Ishikawa (cell line): ENCODE measurements at regions not wholly inside any gene's neighbourhood (a gene's known extent, or its start where the extent isn't known, plus 50 kb on each side); places are given as distances from the start of the nearest gene placed in this dataset.

Experiments used
- CEBPB ChIP-seq: IDR thresholded peaks from 2 replicates; pipeline ENCODE4 v1.6.1; 2012
- CREB1 ChIP-seq: IDR thresholded peaks from 2 replicates; pipeline ENCODE4 v1.6.1; 2012; ENCODE audit warnings: low read depth
- EGR1 ChIP-seq: IDR thresholded peaks from 2 replicates; pipeline ENCODE4 v1.6.1; 2012
- EP300 ChIP-seq: IDR thresholded peaks from 2 replicates; pipeline ENCODE4 v1.6.1; 2012; ENCODE audit warnings: borderline replicate concordance
- FOXM1 ChIP-seq: IDR thresholded peaks from 2 replicates; pipeline ENCODE4 v1.6.1; 2012; ENCODE audit warnings: low read depth, borderline replicate concordance
- NFIC ChIP-seq: IDR thresholded peaks from 2 replicates; pipeline ENCODE4 v1.6.1; 2012
- RAD21 ChIP-seq: IDR thresholded peaks from 2 replicates; pipeline ENCODE4 v1.6.1; 2012; ENCODE audit warnings: low read depth
- TAF1 ChIP-seq: IDR thresholded peaks from 2 replicates; pipeline ENCODE4 v1.6.1; 2012; ENCODE audit warnings: low read depth, mild to moderate bottlenecking
- TCF12 ChIP-seq: IDR thresholded peaks from 2 replicates; pipeline ENCODE4 v1.6.1; 2012; ENCODE audit warnings: low read depth
- TEAD4 ChIP-seq: IDR thresholded peaks from 2 replicates; pipeline ENCODE4 v1.6.1; 2012
- YY1 ChIP-seq: IDR thresholded peaks from 2 replicates; pipeline ENCODE4 v1.6.1; 2012; ENCODE audit warnings: low read depth
- ZBTB7A ChIP-seq: IDR thresholded peaks from 2 replicates; pipeline ENCODE4 v1.6.1; 2012; ENCODE audit warnings: low read depth
- TF ChIP-seq, protein P1 (sequence below): IDR thresholded peaks from 2 replicates; pipeline ENCODE4 v1.6.1; 2012
- TF ChIP-seq, protein P2 (sequence below): IDR thresholded peaks from 2 replicates; pipeline ENCODE4 v1.6.1; 2012
- TF ChIP-seq, protein P3 (sequence below): IDR thresholded peaks from 2 replicates; pipeline ENCODE4 v1.6.1; 2012; ENCODE audit warnings: low read depth, mild to moderate bottlenecking

DNA sequence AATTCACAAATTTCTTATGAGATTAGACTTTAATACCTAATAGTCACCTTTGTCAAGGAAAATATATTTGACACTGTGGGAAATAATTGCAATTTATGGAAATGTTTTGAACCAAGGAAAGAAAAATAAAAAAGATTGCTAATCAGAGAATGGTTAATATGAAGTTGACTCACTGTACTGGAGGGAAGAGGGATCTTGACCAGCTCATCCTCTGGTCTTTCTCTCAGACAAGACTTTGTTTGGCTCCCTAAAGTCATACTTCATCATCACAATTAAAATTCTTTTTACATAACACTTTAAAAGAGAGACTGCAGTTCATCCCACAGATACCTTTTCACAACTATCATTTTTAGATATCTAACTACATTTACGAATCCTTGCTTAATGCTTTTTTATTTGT is 538.5 kb upstream of the ZEB2 start:
- TF ChIP-seq, protein P1, sequence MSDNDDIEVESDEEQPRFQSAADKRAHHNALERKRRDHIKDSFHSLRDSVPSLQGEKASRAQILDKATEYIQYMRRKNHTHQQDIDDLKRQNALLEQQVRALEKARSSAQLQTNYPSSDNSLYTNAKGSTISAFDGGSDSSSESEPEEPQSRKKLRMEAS: no peak
- TF ChIP-seq, protein P2, sequence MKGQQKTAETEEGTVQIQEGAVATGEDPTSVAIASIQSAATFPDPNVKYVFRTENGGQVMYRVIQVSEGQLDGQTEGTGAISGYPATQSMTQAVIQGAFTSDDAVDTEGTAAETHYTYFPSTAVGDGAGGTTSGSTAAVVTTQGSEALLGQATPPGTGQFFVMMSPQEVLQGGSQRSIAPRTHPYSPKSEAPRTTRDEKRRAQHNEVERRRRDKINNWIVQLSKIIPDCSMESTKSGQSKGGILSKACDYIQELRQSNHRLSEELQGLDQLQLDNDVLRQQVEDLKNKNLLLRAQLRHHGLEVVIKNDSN: no peak
- TF ChIP-seq FOXM1 (no peak), CEBPB (no peak), CREB1 (no peak), ZBTB7A (no peak), TCF12 (no peak), EP300 (no peak), NFIC (no peak), EGR1 (no peak), TEAD4 (no peak), RAD21 (no peak), YY1 (no peak)
- TF ChIP-seq, protein P3, sequence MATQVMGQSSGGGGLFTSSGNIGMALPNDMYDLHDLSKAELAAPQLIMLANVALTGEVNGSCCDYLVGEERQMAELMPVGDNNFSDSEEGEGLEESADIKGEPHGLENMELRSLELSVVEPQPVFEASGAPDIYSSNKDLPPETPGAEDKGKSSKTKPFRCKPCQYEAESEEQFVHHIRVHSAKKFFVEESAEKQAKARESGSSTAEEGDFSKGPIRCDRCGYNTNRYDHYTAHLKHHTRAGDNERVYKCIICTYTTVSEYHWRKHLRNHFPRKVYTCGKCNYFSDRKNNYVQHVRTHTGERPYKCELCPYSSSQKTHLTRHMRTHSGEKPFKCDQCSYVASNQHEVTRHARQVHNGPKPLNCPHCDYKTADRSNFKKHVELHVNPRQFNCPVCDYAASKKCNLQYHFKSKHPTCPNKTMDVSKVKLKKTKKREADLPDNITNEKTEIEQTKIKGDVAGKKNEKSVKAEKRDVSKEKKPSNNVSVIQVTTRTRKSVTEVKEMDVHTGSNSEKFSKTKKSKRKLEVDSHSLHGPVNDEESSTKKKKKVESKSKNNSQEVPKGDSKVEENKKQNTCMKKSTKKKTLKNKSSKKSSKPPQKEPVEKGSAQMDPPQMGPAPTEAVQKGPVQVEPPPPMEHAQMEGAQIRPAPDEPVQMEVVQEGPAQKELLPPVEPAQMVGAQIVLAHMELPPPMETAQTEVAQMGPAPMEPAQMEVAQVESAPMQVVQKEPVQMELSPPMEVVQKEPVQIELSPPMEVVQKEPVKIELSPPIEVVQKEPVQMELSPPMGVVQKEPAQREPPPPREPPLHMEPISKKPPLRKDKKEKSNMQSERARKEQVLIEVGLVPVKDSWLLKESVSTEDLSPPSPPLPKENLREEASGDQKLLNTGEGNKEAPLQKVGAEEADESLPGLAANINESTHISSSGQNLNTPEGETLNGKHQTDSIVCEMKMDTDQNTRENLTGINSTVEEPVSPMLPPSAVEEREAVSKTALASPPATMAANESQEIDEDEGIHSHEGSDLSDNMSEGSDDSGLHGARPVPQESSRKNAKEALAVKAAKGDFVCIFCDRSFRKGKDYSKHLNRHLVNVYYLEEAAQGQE: no peak

- TF ChIP-seq TCF12 (no peak), ZBTB7A (no peak), FOXM1 (no peak), RAD21 (no peak), NFIC (no peak), EGR1 (no peak), CEBPB (no peak), YY1 (no peak), TAF1 (no peak), EP300 (no peak), CREB1 (no peak), TEAD4 (no peak)
- TF ChIP-seq, protein P2: no peak
- TF ChIP-seq, protein P1: no peak
- TF ChIP-seq, protein P3: no peak
Measured at GRCh38 chr2:145055651-145056050, 535.7 kb upstream of the ZEB2 start.

GRCh38 chr2:145050134-145050533 is 530.2 kb upstream of the ZEB2 start:
- TF ChIP-seq TEAD4 (no peak), EGR1 (no peak), FOXM1 (no peak), NFIC (no peak), TCF12 (no peak), RAD21 (no peak)
- TF ChIP-seq, protein P1: no peak

GRCh38 chr2:145049475-145049874 is 529.6 kb upstream of the ZEB2 start:
- TF ChIP-seq CREB1 (no peak), TAF1 (no peak), NFIC (no peak), TCF12 (no peak), ZBTB7A (no peak), EGR1 (no peak), TEAD4 (no peak), EP300 (no peak), CEBPB (no peak), YY1 (no peak), RAD21 (no peak), FOXM1 (no peak)
- TF ChIP-seq, protein P1: no peak
- TF ChIP-seq, protein P3: no peak
- TF ChIP-seq, protein P2: no peak
